Choroid plexus epithelial cell (primary cell): ENCODE measurements at regions not wholly inside any gene's neighbourhood (a gene's known extent, or its start where the extent isn't known, plus 50 kb on each side); places are given as distances from the start of the nearest gene placed in this dataset.

Source experiments
- DNase-seq: peaks from one replicate; pipeline ENCODE4 v3.0.0-alpha.2; 2010; ENCODE audit warnings: low read depth
- H3K4me3 ChIP-seq: 2 replicates; pipeline ENCODE4 v1.5.1; 2011; ENCODE audit warnings: low read depth, mild to moderate bottlenecking, control low read depth, low read length, moderate library complexity
- TF ChIP-seq, protein P1 (sequence below): conservative IDR thresholded peaks from 2 replicates; pipeline ENCODE4 v1.5.1; 2011; ENCODE audit warnings: low read depth, mild to moderate bottlenecking, control low read depth, inconsistent platforms, low read length, moderate library complexity

DNA sequence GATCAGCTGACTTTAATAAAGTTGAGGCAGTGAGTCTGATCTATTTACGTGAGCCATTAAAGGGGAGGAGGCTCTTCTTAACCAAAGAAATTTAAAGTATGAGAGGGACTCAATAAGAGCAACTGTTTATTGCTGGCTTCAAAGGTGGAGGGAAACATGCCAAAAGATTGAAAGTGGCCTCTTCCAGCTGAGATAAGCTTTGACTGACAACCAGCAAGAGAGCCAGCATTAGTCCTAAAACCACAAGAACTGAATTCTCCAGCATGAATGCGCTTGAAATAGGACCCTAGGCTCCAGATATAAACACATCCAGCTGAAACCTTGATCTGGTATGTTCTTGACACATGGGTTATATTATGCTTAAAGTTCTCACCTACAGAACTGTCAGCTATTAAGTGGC is 123.1 kb upstream of the GJE1 start:
- DNase-seq, result peak; percentile 77
- H3K4me3 ChIP-seq, result no peak overlapping the region
- TF ChIP-seq, protein P1, sequence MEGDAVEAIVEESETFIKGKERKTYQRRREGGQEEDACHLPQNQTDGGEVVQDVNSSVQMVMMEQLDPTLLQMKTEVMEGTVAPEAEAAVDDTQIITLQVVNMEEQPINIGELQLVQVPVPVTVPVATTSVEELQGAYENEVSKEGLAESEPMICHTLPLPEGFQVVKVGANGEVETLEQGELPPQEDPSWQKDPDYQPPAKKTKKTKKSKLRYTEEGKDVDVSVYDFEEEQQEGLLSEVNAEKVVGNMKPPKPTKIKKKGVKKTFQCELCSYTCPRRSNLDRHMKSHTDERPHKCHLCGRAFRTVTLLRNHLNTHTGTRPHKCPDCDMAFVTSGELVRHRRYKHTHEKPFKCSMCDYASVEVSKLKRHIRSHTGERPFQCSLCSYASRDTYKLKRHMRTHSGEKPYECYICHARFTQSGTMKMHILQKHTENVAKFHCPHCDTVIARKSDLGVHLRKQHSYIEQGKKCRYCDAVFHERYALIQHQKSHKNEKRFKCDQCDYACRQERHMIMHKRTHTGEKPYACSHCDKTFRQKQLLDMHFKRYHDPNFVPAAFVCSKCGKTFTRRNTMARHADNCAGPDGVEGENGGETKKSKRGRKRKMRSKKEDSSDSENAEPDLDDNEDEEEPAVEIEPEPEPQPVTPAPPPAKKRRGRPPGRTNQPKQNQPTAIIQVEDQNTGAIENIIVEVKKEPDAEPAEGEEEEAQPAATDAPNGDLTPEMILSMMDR, result no peak

DNA sequence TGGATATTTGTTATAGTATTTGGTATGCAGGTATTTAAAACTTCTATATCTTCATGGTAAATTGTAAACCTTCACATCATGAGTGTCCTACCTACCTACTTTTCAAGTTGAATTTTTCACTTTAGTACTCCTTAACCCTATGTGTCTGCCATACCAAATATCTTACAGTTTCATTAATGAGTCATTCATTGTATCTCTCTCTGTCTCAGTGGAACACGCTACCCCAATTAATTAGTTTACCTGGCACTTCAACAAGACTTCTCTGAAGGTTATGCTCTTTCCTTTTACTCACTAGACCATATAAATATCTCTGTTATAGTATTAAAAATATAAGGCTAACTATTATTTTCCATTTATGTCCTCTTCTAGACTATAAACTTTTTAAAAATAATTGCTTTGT is 123.9 kb upstream of the GJE1 start:
- TF ChIP-seq, protein P1, result no peak
- DNase-seq, result no peak

DNA sequence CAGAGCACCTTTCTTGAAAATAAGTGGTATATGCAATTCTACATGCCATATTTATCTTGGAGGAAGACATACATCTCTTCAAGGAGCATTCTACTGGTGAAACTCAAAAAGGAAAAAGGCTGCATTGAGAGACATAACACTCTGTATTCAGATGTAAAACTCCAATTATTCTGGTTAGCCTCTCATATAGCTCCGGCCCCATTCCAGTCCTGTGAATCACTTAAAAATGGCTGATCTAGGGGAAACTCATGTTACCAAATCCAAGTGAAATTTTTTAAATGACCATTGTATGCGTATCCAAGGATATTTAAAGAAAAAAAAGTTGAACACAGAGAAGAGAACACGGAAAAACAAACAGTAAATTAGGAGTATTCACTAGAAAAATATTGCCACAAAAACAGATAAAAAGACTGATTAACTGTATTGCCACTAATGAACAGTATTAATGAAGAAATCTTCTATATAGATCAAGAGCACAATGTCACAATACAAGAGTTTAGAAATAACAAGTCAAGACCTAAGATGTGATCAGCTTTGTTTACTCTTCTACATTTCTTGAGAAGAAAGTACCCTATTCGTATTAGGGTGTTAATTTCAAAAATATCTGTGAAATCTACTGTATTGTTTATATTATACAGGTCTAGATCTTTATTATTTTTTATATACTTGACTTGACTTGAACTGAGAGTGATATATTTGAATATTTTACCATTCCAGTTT is 124.5 kb upstream of the GJE1 start:
- no peak for DNase-seq
- TF ChIP-seq, protein P1, result no peak
- no peak overlapping the region for H3K4me3 ChIP-seq

More for the DNA sequence above, 123.9 kb upstream of the GJE1 start:
- H3K4me3 ChIP-seq, result no peak overlapping the region

DNA sequence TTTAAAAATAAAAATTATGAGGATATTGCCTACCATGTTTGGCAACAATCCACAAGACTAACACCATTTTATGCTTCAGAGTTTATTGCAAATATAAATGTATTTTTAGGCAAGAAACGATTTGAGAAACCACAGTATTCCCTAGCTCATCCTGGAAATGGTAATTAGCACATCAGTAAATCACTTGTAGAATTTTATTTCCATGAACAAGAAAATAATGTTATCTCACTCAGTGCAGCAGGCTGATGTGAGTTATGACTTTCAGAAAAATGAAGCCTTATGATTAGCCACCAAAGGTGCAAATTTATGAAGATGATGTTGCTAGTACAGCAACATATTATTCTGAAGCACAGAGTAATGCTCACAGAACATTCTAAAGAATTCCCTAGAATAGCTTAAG is 127.7 kb upstream of the GJE1 start:
- TF ChIP-seq, protein P1, result no peak
- H3K4me3 ChIP-seq, result no peak overlapping the region
- DNase-seq, result no peak

DNA sequence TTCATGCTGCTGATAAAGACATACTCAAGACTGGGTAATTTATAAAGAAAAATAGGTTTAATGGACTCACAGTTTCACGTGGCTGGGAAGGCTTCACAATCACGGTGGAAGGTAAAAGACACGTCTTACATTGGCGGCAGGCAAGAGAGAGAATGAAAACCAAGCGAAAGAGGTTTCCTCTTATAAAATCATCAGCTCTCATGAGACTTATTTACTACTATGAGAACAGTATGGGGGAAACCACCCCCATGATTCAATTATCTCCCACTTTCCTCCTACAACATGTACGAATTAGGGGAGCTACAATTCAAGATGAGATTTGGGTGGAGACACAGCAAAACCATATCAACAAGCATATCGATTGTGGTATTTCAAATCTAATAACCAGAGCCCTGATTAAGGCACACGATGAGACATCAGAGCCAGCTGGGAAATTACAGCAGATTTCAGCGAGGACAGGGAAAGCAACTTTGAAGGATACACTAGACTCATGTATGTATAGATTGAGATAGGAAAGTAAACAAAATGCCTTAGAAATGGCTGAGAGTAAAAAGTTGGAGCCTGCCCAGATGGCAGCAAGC is 129.8 kb upstream of the GJE1 start:
- H3K4me3 ChIP-seq, result no peak overlapping the region
- DNase-seq, result no peak
- TF ChIP-seq, protein P1, result no peak

DNA sequence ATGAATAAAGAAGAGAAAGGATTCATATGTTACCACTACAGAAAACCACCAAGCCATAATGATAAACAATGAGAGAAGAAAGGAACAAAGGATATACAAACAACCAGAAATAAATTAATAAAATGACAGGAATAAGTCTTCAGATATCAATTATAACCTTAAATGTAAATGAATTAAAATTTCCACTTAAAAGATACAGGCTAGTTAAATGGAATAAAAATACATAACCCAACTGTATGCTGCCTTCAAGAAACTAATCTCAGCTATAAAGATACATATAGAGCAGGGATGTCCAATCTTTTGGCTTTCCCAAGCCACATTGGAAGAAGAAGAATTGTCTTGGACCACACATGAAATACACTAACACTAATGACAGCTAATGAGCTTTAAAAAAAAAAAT is 135.9 kb upstream of the GJE1 start:
- no peak overlapping the region for H3K4me3 ChIP-seq
- TF ChIP-seq, protein P1, result no peak
- DNase-seq, result no peak

DNA sequence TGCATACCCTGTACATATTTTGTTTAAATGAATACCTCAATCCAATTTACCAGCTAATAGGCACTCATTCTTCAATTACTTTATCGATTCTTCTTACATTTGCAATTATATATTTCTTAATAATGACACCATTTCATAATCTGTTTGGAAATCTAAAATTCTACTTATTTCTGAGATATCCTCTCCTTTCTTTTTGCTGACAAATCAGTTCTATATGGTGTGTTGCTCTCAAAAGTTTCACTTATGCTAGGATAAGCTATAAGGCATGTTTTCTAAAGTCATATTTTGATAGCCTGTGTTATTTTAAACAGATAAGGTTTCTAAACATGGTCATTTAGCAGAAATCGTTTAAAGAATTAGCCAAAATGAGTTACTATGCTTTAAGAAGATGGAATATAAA is 140.6 kb upstream of the GJE1 start:
- no peak overlapping the region for H3K4me3 ChIP-seq
- TF ChIP-seq, protein P1, result no peak
- no peak for DNase-seq
